ENCODE measurements at regions not wholly inside any gene's neighbourhood (a gene's known extent, or its start where the extent isn't known, plus 50 kb on each side); places are given as distances from the start of the nearest gene placed in this dataset.

GRCh38 chr13:31929031-31929770, 102.4 kb upstream of the FRY start:
- TF ChIP-seq CTCF (IDR thresholded peaks at IDR 0.05) (no peak), EZH2 (IDR thresholded peaks at IDR 0.05; ENCODE audit: borderline replicate concordance, insufficient read depth, low read depth, low read length, poor library complexity, severe bottlenecking) (no peak)

Data from B cell (primary cell).